Amygdala (tissue), 56 donors: ENCODE measurements at regions not wholly inside any gene's neighbourhood (a gene's known extent, or its start where the extent isn't known, plus 50 kb on each side); places are given as distances from the start of the nearest gene placed in this dataset.

Experiments used
- DNase-seq, 56 donors: peaks; one replicate each; lab custom pipeline; 2025; lab: John Stamatoyannopoulos, UW

DNA sequence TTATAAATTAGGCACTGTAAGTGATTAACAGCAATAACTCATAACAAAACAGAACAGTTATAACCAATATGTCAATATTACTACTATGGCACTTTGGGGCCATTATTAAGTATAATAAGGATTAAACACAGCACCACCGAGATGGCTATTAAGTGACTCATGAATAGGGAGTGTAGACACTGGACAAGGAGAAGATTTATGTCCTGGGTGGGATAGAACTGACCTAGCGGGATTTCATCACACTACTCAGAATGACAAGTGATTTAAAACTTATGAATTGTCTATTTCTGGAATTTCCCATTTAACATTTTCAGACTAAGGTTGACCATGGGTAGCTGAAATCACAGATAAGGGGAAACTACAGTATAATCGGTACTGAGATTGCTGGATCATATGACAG lies 79.0 kb upstream of the SLC7A1 start:
- DNase-seq = no peak

DNA sequence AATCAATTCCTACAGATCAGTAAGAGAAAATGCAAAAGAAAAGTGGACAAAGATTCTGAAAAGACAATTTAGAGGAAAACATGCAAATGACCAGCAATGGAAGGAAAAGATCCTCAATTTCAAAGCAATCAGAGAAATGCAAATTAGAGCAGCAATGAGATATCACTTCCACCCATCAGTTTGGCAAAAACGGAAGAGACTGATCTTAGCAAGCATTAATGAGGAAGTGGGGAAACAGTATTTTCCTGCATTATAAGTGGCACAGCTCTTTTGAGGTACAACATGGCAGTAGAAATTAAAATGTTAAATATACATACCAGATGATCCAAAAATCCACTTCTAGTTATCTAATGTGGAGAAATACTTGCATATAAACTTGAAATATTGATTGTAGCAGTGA lies 69.1 kb upstream of the SLC7A1 start:
- no peak for DNase-seq

DNA sequence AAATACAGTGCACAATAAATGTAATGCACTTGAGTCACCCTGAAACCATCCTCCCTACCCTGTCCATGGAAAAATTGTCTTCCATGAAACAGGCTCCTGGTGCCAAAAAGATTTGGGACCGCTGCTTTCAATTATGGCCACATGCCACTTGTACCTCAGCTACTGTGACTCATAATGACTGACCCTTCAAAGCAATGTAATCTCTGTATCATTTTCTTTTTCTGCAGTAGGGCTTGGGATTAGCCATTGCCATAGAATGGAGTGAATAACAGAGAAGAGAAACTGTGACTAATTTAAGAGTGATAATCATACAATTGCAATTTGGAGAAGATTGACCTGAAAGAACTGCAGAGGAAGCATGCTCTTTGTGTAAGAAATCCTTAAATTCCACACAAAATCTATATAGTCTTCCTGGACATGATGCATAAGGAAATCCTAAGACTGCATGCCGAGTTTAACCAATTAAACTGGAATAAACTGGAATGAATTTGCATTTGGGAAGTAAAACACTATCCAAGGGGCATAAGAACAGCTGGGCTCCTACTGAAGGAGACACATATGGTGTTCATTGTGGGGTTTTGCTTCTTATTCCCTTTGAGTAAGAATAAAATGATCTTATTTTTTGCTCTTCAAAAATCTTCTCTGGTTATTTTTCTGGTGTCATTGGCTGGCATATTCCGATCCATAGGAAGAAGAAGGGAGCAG lies 59.5 kb upstream of the SLC7A1 start:
- no peak for DNase-seq

- DNase-seq = no peak
These were observed 58.9 kb upstream of the SLC7A1 start for GRCh38 chr13:29654384-29654783.

- no peak for DNase-seq
These were observed 53.3 kb upstream of the SLC7A1 start for GRCh38 chr13:29648760-29649159.
